ENCODE measurements at regions not wholly inside any gene's neighbourhood (a gene's known extent, or its start where the extent isn't known, plus 50 kb on each side); places are given as distances from the start of the nearest gene placed in this dataset.
"Not testable (repeated sequence)": the region's sequence is repeated elsewhere in the genome, so short reads cannot be mapped to it uniquely, and the experiment has no call there.

DNA sequence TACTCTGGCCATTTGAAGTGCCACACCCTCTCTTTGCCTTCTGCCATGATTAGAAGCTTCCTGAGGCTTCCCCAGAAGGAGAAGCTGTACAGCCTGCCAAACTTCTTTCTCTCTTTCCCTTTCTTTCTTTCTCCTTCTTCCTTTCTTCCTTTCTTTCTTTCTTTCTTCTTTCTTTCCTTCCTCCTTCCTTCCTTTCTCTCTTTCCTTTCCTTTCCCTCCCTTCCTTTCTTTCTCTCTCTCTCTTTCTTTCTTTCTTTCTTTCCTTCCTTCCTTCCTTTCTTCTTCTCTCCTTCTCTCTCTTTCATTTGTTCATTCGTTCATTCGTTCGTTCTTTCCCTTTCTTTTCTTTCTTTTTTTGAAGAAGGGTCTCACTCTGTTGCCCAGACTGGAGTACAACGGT is 931.0 kb downstream of the TTLL7 start:
- DNase-seq: no peak

GRCh38 chr1:83065952-83066727 is 932.8 kb downstream of the TTLL7 start:
- DNase-seq: no peak

GRCh38 chr1:83064589-83065242 is 934.2 kb downstream of the TTLL7 start:
- no peak for DNase-seq

DNA sequence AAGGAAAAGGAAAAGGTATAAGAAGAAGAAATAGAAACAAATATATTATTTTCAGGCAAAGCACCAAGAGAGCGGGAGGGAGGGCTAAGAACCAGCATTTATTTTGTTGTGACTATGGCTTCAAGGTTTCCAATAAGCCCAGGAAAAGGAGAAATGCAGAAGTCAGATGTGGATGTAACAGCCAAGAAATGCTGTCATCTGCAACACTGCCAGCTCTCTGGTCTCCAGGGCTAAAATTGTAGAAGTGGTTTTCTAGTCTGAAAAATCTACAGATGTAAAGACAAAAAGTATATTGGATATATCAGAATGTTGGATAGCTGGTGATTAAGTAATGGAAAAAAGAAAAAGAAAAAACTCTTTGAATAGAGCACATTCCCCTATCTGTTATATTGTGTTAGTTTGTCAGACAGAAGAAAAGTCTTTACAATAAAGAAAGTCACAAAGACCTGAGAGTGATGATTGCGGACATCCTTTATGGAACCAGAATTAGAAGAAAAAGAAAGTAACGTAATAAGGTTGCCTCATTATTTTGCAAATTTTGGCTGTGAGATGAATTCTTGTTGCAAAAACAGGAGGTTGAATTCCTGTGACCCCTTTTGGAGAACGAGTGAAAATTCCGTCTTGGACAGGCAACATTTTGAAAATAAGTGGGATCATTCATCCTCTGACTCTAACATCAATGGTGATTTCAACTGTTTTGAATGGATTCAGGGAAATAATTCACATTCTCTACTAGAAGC is 938.1 kb downstream of the TTLL7 start:
- DNase-seq: no peak

GRCh38 chr1:83060221-83060620 is 938.7 kb downstream of the TTLL7 start:
- DNase-seq: no peak

DNA sequence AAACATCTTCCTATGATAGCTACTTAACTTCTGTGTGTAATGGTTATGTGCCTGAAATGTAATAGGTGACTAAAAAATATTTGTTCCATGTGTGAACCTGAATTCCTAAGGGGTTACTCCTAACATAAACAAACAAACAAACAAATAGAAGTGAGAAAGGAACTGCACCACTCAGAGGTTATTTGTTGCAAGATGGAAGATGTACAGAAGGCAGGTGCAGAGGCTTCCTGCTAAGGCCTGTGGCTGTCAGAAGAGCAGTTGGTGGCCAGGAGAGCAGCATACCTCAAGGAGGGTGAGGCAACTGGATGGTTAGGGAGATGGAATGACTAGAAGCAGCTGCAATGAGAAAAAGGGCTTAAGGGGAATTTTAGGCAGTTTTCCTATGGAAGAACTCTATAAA is 940.6 kb downstream of the TTLL7 start:
- DNase-seq: no peak

GRCh38 chr1:83055391-83056170 is 943.4 kb downstream of the TTLL7 start:
- no peak for DNase-seq

DNA sequence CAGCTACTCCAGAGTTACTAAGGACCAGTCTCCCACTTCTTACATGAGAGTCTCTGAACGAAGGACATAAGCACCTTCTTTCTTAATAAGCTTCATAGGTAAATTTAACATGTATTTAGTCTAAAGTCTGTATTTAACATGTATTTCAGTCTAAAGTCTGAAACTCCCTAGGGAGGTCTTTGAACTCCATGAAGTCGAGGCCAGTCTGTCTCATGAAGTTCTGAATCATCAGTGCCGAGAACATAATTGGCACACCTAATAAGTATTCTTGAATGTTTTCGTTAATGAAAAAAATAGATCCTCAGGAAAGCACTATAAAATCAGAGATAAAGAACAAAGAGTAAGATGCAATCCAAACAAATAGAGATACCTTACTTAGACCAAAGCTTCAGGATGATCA is 945.5 kb downstream of the TTLL7 start:
- no peak for DNase-seq

- no peak for DNase-seq
Observed at GRCh38 chr1:83052865-83053264, 946.1 kb downstream of the TTLL7 start.

- not testable (repeated sequence) for DNase-seq
Observed at GRCh38 chr1:83051053-83051452, 947.9 kb downstream of the TTLL7 start.

- no peak for DNase-seq
Observed at GRCh38 chr1:83043244-83043643, 955.7 kb downstream of the TTLL7 start.

GRCh38 chr1:83039091-83039490 is 959.8 kb downstream of the TTLL7 start:
- not testable (repeated sequence) for DNase-seq

- no peak for DNase-seq
Observed at GRCh38 chr1:83034851-83035250, 964.1 kb downstream of the TTLL7 start.

DNA sequence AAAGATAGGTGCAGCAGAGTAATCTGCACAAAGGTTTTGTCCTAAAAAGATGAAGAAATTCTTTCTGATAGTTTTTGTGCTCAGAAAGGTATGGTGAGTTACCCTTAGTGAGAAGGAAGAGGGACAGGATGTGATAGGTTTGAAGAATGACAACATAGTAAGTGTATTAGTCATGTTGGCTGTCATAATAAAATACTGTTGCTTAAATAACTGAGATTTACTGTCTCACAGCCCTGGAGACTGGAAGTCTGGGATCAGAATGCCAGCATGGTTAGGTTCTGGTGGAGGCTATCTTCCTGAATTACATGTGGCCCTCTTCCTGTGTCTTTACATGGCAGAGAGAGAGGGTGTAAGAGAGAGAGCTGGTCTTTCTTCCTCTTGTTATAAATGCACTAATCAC is 965.2 kb downstream of the TTLL7 start:
- DNase-seq: no peak

DNA sequence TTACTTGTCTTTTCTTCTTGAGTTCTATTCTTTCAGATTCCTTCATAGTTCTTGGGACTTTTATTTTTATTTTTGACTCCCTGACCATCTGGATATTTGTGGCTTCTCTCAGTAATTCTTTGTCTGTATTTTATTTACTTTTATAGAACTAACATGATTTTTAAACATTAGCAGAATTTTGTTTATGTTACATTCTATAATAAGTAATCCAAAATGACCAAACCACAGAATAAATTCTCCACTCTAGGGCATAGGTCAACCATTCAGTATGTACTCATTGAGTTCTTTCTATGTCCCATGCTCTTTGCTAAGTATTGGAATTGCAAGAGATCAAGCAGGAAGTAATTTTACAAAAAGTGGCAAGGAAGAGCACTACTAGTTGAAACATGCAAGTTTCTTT is 969.0 kb downstream of the TTLL7 start:
- no peak for DNase-seq

GRCh38 chr1:83029050-83029449 is 969.9 kb downstream of the TTLL7 start:
- no peak for DNase-seq

DNA sequence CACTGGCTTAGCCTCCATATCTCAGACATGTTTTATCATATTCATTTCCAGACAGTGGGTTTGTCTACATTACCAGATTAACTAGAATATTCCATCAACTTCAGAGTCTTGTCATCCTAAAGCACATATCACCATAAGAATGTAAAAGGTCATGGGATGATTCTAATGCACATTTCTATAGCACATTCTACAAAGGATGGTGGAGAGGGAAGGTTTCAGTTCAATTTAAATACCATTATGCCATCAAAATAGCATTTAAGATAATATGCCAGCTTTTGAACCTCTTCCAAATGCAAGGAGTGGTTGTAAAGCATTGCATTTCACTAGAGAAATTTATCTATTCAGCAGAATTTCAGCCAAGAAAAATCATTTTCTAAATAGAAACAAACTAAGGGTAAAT is 970.5 kb downstream of the TTLL7 start:
- no peak for DNase-seq

DNA sequence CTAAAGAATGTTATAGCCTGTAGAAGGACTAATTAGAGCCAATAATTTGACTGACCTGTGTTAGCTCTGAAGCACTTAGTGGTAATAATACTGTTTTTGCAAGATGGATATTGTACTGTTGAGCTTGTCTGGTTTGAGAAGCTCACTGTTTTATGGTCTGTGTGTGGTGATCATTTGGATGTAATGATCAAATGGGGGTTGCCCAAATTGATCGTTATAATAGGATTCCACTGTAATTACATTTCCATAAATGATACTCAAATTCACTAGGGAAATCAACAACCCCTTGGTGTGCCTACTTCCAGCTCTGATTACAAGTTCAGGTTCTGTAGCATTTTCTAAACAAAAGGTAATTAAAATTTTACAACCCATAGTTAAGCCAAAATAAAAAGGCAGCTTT is 971.4 kb downstream of the TTLL7 start:
- no peak for DNase-seq

- no peak for DNase-seq
Observed at GRCh38 chr1:83026745-83027144, 972.2 kb downstream of the TTLL7 start.

GRCh38 chr1:83024251-83024767 is 974.6 kb downstream of the TTLL7 start:
- DNase-seq: no peak

DNA sequence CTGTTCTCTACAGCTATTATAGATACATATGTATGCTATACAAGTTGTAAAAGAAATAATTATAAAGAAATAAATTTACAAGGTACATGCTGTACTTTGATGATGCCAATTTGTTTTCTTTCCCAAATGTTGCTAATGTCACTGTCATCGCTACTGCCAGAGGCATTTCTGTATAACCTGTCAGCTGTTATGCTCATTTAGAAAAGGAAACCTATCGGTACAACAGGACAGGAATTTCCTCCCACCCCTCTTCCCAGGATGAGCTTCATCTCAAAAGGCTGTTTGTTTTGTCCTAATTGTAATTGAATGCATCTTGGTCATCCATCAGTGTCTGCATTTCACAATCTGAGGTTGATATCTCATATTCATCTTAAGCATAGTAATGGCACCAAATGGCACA is 975.7 kb downstream of the TTLL7 start:
- DNase-seq: no peak

GRCh38 chr1:83022206-83022605 is 976.7 kb downstream of the TTLL7 start:
- no peak for DNase-seq

DNA sequence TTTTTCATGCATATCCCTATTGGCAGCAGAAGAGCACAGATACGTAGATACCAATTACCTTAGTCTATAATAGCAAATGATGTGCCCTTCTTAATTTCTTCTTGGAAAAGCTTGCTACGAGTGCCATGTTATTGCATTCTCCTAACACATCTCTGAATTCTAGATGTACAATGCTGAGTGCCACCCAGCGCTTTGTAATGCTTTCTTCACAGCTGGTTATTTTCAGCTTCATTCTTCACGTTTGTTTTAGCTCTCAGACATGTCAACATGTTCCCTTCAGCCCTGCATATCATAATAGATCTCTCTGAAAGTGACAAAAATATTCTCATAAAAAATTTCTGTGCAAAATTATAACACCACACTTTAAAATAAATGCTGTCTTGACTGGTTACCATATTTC is 981.2 kb downstream of the TTLL7 start:
- no peak for DNase-seq
